GM18858 (cell line): ENCODE measurements at regions not wholly inside any gene's neighbourhood (a gene's known extent, or its start where the extent isn't known, plus 50 kb on each side); places are given as distances from the start of the nearest gene placed in this dataset.

Experiments
- ATAC-seq: cut with Tn5 transposase; IDR thresholded peaks from one replicate; pipeline ENCODE4 v1.9.1; 2021; ENCODE audit not compliant: unreplicated experiment

DNA sequence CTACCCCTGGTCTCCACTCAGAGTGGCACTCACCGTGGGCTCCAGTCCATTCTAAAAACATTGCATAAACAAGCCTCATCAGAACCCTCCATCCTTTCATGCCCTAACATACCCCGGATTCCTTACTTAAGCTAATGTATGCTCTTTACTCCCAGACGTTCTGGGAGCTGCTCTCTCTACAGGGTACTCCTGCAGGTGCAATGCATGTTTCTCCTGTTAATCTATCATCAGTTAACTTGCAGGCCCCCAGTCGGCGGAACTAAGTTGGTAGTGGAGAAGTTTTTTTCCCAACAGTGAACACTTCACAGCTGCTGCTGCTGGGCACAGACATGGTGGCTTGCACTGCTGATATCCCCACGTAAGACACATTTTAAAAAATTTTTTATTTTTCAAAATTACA, 161.6 kb upstream of the FAT1 start:
- ATAC-seq = no peak

GRCh38 chr4:186886759-186887158, 163.1 kb upstream of the FAT1 start:
- ATAC-seq = no peak

- no peak for ATAC-seq
Observed at GRCh38 chr4:186887291-186887700, 163.6 kb upstream of the FAT1 start.

DNA sequence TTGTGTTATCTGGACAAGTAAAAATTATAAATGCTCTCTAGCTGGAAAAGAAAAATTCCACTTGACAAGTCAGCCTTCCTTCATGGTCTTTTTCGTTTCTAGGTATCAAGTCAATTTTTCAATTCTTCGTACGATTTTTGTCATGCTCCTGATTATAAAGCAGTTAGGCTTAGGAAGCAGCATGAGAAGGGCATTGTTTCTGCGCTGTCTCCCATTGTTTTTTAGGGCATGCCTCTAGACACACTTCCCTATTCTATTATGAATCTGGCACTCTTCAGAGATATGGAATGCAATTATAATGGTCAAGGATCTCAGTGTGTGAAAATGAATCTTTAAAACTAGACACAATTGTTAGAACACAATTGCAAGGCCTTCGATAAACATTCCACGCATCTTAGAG, 164.1 kb upstream of the FAT1 start:
- ATAC-seq = no peak

DNA sequence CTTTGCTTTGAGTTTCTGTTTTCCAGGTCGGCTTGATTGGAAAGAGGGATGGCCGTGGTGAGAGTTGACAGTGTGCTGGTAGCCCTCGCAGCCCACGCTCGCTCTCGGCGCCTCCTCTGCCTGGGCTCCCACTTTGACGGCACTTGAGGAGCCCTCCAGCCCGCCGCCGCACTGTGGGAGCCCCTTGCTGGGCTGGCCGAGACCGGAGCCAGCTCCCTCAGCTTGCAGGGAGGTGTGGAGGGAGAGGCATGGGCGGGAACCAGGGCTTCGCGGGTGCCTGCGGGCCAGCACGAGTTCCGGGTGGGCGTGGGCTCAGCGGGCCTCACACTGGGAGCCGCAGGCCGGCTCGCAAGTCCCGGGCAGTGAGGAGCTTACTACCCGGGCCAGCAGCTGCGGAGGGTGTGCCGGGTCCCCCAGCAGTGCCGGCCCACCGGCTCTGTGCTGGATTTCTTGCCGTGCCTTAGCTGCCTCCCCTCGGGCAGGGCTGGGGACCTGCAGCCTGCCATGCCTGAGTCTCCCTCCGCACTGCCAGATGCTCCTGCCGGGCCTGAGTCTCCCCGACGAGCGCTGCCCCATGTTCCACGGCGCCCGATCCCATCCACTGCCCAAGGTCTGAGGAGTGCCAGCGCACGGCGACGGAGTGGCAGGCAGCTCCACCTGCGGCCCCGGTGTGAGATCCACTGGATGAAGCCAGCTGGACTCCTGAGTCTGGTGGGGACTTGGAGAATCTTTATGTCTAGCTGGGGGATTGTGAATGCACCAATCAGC, 166.4 kb upstream of the FAT1 start:
- ATAC-seq = no peak

GRCh38 chr4:186891859-186892486, 168.3 kb upstream of the FAT1 start:
- ATAC-seq = no peak

DNA sequence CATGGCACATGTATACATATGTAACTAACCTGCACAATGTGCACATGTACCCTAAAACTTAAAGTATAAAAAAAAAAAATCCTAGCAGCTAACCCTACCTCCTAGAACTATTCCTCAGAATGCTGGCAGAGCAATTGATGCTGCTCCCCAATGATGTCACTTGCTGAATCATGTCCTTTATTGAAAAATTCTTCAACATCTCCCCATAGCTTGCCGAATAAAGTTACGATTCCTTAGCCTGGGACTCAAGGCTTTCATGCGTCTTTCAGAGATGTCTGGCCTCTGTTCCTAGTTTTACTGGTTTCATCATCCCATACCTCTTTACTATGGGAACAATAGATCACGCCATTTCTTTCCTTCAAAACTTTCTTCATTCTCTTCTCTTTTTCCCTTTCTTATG, 174.7 kb upstream of the FAT1 start:
- ATAC-seq = no peak

DNA sequence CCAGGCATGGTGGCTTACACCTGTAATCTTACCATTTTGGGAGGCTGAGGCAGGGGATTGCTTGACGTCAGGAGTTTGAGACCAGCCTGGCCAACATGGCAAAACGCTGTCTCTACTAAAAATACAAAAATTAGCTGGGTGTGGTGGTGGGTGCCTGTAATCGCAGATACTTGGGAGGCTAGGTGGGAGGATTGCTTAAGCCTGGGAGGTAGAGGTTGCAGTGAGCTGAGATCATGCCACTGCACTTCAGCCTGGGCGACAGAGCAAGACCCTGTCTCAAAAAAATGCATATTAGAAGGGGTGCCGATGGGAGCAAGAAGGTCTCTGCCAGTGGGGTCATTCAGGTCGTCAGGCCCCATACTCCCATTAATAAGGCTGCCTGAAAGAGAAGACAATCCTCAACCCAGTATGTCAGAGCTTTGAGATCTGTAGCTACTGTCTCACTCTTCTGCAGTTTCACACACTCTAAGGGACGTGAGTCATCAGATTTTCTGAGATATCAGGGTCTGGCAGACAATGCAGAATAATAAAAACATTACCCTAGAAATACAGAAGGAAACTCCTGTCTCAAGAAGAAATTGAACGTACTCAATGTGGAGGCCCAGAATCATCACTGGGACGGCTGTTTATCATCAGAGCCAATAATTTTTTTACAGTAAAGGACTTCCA, 176.7 kb upstream of the FAT1 start:
- no peak for ATAC-seq

GRCh38 chr4:186900984-186901383, 177.3 kb upstream of the FAT1 start:
- ATAC-seq = no peak

DNA sequence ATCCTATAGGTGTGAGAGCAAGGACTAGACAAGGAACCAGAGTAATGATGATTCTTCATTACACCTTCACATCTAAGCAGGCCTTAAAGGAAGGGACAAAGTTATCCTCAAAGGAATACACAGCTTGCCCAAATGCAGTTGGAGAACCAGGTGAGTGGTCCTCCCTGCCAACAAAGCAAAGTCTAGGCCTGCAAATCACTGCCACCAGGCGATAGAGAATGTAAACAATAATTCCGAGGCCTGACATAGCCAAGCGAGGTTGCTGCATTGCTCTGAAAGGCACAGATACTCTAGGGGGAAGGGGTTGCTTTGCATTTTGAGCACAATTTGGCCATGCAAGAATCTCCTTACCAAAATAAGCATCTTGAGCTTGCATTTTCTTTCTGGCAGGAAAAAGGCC, 178.2 kb upstream of the FAT1 start:
- no peak for ATAC-seq

GRCh38 chr4:186902361-186902760, 178.7 kb upstream of the FAT1 start:
- ATAC-seq = no peak

DNA sequence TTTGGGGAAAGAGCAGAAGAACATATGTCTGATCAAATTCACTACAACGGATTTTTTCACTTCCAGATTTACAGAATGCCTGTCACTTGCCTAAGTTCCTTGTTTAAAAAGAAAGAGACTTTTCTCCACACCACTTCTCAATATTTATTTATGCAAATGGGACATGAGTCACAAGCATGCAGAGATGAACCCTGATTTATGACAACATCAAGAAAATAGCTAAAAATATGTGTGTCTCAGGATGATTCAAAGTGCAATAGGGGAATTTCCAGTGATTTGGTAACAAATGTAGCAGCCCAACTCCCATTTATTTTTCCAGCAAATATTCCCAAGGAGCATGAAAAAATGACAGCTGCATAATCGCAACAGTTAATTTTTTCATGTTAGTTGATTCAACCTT, 180.4 kb upstream of the FAT1 start:
- ATAC-seq = no peak

- ATAC-seq = no peak
Observed at GRCh38 chr4:186906722-186907121, 183.1 kb upstream of the FAT1 start.

- no peak for ATAC-seq
Observed at GRCh38 chr4:186910385-186910784, 186.7 kb upstream of the FAT1 start.

GRCh38 chr4:186912606-186913005, 188.9 kb upstream of the FAT1 start:
- no peak for ATAC-seq

DNA sequence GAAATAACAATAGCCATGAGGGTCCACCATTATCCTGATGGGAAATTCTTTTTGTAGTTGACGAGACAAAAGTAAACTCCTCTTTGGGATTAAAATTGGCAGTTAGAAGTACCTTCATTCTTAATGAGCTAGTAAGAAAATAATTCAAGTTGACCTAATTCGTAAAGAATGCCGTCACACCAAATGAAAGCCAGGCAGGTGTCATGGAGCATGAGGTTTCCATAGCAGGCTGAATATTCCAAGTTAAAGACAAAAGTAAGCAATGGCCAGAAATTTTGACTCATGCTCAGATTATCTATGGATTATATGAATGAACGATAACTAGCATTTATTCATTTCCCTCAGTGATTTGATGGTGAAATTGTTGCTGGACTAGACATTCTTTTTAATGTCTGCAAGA, 192.2 kb upstream of the FAT1 start:
- no peak for ATAC-seq

- no peak for ATAC-seq
Observed at GRCh38 chr4:186917136-186917535, 193.5 kb upstream of the FAT1 start.

DNA sequence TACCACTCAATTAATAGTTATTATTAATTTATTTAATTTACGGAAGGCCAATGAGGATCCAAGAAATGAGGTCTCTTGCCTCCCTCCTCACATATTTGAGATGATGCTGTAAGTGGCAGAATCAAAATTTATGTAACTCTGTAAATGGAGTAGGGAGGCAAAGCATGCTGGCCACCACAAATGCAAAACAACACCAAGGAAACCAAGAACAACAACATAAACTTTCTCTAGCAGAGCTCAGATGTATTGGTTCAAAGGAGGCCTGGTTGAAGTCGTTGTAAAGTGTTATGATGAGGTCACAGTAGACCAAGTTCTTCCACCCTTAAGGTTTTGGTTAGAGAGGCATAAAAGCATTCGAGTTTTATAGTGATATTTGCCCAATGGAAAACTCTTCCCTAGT, 194.8 kb upstream of the FAT1 start:
- ATAC-seq = no peak

DNA sequence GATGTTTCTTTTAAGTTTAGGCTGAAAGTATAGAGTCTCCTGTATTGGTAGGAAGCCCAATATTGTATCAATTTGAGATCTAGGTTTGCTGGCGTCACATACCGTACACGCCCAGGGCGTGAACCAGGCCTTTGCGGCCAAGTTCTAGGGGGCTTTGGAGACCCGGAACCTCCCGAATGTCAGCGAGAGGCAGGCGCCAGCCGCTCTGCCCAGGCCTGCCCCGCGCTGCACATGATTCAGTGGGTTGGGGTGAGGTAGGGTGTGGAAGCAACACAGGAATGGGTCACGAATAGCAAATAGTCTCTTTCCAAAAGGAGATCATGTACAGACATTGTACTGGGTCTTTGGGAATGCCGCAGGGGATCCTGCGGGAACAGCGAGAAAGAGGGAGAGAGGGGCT, 195.7 kb upstream of the FAT1 start:
- no peak for ATAC-seq

DNA sequence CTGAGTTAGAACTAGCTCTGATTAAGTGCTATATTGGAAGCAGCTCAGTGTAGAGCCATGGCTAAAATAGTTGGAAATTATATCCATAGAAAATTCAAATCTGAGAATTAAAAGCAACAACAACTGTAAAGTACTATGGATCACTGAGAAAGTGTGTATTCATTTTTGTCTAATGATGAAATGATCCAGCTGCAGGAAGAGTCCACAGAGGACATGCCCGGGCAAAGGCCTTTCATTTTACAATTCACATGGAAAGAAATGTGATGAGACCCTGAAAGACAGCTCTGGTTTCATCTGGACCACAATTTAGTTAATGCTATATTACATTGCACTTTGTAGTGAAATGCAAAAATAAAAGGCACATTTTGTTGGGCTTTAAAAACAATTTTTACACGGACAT, 196.8 kb upstream of the FAT1 start:
- ATAC-seq = no peak

DNA sequence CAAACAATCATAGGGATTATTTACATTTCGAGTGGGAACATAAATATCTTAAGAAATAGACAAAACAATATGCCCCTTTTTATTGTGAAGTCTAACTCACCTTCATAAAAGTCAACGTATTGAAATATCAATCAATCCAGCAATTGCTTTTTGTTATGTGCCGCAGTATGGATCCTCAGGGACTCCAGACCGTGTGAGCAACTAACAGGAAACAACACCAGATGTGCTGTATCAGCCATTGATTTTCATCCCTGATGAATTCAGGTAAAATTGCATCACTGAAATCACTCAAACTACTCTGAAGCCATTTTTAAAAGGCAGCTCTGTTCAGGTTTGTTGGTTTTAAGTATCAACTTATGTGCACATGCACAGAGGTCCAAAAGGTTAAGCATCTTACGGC, 197.3 kb upstream of the FAT1 start:
- ATAC-seq = no peak

DNA sequence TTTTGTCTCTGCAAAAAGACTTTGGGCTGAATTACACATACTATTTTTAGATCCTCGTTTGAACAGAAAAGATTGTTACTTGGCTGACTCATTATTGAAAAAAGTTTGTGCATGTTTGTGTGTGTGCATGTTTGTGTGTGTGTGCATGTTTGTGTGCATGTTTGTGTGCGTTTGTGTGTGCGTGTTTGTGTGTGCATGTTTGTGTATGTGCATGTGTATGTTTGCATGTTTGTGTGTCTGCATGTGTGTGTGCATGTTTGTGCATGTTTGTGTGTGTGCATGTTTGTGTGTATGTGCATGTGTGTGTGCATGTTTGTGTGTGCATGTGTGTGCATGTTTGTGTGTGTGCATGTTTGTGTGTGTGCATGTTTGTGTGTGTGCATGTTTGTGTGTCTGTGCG, 201.1 kb upstream of the FAT1 start:
- no peak for ATAC-seq
